Anterior cingulate cortex (tissue), 58 donors: ENCODE measurements at regions not wholly inside any gene's neighbourhood (a gene's known extent, or its start where the extent isn't known, plus 50 kb on each side); places are given as distances from the start of the nearest gene placed in this dataset.
"Not testable (repeated sequence)": the region's sequence is repeated elsewhere in the genome, so short reads cannot be mapped to it uniquely, and the experiment has no call there.

Source experiments
- DNase-seq, 58 donors: peaks; one replicate each; lab custom pipeline; 2025; lab: John Stamatoyannopoulos, UW

DNA sequence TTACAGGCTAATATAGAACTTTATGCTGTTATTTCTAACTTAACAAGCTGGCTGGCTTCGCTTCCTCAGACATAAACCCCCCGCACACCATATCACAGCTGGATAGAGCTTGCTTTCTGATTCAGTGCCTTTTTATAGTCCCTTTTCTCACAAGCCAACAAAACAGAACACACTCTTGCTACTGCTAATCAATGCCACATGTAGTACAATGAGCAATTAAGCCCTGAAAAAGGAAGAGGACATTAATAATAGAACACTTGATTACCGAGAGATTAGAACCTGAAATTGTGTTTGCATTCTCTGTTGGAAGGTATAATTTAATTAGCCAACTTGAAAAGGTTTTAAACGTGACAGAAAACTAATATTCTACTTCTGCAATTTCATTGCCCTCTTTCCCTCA is 267.7 kb upstream of the CYRIA start:
- no peak for DNase-seq

DNA sequence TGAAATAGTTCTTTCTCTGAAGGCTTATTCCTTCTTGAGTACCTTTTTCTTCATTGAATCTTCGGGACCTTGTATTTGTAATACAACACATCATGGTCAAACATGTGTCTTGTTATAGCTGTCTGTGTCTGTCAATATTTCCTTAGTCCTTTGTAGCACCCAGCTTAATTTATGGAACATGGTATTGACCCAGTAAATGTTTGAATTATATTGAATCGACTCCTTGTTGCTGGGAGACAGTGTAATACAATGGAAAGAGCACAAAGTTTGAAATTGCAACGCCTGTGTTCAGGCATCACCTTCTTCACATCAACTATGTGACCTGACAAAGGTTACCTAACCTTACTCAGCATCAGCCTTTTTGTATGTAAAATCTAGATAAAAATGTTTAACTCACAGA is 267.2 kb upstream of the CYRIA start:
- DNase-seq: no peak

DNA sequence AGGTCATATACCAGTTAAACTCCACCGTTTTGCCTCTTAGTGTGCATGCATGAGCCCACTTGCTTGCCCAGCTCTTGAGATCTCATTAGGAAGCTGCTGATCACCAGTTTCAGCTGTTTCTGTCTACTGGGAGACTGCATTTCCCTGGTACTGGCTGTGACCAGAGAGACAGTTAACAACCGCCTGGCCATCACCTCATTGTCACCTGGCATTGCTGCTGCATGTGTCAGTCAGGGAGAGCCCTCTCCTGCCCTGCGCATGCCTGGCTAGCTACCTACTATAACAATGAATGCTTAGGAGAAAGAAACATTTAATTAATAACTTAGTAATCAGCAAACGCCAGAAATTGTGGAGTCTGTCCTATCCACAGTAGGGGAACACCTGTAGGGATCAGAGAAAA is 265.8 kb upstream of the CYRIA start:
- DNase-seq: no peak

DNA sequence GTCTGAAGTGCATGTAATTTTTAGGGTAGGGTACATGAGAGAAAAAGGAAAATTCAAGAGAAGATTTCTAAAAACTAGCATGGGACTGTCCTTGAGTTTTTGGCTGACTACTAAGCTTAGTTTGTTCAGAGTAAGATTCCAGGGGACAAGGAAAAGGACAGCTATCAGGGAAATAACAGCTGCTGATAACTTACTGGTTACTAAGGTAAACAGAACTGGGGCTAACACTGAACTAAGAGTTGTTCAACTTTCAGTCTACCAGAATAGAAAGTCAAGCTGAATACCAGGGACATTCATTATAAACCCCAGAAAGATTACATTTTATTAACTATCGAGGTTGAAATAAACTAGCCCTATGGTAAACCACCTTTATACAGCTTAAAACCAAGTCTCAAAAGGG is 261.8 kb upstream of the CYRIA start:
- no peak for DNase-seq

DNA sequence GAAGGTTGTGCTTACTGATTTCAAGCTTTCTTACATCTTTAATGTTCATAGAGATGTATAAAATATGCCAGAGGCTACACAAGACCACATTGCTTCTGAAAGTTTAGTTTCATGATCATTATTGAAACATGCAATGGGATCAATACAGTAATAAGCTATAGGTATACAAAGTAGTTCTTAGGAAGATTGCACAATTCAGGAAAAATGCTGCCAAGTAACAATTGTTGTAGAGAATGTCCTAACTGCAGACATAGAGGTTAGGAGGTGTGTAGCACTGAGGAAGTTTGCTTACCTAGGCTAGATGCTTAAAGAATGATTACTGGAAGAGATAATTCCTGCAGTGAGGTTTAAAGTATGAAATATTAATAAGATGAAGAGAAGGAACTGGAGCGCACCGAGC is 259.5 kb upstream of the CYRIA start:
- no peak for DNase-seq

DNA sequence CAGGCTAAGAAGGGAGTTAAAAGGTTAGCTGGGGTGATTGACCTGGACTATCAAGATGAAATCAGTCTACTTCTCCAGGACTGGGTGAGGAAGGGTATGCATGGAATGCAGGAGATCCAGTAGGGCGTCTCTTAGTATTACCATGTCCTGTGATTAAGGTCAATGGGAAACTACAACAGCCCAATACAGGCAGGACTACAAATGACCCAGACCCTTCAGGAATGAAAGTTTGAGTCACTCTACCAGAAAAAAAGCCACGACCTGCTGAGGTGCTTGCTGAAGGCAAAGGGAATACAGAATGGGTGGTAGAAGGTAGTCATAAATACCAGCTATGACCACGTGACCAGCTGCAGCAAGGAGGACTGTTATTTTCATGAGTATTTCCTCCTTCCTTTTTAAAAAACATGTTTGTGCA is 249.7 kb upstream of the CYRIA start:
- not testable (repeated sequence) for DNase-seq

DNA sequence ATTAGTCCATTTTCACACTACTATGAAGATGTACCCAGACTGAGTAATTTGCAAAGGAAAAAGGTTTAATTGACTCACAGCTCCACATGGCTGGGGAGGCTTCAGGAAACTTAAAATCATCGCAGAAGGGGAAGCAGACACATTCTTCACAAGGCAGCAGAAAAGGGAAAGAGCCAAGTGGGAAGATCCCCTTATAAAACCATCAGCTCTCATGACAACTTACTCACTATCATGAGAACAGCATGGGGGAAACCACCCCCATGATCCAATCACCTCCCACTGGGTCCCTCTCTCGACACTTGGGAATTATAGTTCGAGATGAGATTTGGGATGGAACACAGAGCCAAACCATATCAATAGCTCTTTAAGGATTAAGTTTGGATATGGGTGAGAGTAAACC is 246.1 kb upstream of the CYRIA start:
- no peak for DNase-seq

DNA sequence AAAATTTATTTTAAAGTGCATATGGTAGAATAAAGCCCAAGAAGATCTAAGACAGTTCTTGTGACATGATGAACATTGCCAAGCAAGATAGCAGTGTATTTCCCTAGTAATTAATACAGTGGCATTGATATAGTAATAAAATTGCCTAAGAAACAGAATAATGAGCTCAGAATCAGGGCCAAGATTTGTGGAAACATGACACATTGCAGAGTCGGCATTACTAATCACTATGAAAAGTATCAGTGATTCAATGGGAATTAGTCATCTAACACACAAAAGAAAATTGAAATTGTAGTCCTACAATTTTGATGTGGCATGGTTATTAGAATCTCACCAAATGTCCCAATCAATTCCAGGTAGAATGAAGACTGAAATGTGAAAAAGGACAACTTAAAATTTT is 243.0 kb upstream of the CYRIA start:
- no peak for DNase-seq

DNA sequence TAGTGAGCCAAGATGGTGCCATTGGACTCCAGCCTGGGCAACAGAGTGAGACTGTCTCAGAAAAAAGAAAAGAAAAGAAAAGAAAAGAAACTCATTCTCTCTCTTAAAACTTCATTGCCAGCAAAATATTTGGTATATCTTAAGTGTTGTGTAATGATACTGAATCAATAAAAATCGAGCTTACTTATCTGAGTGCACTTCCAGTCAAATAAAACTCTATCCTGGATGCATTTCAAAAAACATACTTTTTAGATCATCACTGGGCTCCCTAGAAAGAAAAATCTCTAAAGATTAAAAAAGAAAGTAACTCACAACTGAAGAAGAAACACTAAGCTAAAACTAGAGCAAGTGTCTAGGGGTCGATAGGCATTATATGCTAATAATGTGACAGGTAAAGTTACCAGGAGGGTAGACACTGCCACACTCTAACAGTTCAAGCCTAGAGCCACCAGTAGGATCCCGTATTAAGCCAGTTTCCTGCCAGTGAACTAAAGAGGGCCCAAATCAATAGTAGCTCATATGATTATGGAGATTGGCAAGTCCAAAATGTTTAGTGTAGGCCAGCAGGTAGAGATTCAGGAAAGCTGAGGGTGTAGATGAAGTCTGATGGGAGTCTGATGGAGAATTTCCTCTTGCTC is 242.1 kb upstream of the CYRIA start:
- no peak for DNase-seq

DNA sequence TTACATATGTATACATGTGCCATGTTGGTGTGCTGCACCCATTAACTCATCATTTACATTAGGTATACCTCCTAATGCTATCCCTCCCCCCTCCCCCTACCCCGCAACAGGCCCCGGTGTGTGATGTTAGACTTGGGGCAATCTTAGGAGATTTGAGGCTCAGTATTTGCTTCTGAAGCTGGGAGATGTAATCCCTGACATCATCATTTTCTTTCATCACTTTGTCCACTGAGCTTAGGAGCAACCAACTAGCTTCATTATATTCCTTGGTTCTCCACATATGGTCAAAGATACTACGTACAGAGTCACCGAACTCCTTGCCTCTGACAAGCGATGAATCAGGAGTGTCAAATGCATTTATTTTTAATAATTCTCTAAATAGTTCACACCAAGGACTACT is 239.7 kb upstream of the CYRIA start:
- DNase-seq: not testable (repeated sequence)

DNA sequence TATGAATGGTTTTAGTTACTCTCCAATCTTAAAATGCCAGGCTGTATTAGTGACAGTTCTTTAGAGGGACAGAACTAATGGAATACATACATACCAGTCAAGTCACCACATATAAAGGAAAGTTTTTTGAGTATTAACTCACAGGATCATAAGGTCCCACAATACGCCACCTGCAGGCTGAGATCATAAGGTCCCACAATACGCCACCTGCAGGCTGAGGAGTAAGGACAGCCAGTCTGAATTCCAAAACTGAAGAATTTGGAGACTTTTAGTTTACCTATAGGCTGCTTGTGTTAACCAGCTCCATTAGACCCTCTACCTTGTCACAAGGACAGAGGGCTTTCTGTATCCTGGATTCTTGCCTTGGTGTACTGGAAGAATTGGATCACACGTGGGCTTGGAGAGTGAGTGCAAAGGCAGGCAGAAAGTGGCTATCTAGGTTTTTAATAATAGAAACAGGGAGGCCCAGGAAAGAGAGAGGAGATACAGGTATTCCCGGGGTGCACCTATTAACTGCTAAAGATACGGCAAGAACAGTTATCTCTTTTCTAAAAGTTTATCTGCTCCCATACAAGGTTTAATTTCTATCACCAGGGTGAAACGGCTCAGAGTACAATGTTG is 234.9 kb upstream of the CYRIA start:
- no peak for DNase-seq

DNA sequence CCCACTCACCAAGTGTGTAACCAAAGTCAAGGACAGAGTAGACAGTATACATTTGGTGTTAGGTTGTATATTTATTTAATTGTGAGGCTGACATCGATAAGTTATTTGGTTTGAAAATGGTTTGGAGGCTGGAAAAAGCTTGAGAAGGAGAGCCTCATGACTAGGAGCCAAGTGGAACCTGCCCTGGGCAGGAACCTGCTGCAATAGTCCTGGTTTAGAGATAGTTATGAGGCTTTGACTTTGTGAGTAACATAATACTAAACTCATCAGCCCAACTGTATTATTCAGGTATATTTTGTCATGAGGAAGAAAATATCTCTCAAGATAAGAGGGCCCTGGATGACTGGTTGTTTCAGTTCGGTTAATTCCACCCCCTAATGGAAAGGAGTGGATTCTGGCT is 234.3 kb upstream of the CYRIA start:
- DNase-seq: no peak

DNA sequence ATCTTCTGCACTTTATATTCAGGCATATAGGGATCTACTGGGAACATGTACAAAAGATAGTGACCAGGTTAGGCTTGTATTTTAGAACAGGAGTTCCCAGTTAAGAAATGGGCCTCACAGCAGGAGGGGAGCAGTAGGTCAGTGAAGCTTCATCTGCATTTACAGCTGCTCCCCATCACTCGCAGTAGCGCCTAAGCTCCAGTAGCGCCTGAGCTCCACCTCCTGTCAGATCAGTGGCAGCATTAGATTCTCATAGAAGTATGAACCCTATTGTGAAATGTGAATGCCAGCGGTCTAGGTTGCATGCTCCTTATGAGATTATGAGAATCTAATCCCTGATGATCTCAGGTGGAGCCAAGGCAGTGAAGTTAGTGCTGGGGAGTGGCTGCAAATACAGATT is 224.4 kb upstream of the CYRIA start:
- peak in 7 of 58 donors; percentile 1 to 14 (median 4) for DNase-seq

DNA sequence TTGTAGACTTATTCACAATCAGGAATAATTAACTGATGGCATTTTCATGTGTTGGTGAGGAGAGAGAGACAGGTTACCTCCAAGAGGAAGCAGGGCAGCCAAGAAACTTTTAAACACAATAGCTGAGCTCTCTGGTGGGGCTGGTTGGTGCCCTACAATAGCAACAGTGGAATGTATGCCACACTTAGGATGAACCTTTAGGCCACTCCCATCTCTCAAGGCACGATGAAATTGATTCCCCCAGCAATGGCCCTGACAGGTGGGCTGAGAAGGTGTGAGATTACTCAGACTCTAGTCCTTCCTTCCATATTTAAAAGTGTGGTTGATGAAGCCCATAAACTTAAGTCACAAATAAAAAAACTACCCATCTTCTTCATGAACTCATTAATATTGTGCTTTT is 219.4 kb upstream of the CYRIA start:
- DNase-seq: no peak

DNA sequence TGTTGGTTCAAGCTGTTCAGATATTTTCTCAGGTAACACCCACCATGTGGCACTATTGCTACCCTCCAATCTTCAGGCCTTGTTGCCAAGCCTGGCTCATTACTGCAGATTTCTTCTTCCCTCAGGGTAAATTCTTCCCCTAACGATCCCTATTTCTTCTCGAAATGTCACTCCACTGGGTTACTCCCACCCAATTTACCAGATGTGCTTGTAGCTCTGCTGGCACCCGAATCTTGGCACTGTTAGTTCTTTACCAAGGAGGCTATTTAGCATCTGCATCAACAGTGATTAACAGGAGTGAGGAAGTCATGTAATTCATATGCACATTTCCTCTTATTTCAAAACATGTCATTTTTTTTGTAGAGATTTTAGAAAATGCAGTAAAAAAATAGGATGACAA is 217.1 kb upstream of the CYRIA start:
- DNase-seq: peak in 10 of 58 donors; percentile 1 to 60 (median 12)

DNA sequence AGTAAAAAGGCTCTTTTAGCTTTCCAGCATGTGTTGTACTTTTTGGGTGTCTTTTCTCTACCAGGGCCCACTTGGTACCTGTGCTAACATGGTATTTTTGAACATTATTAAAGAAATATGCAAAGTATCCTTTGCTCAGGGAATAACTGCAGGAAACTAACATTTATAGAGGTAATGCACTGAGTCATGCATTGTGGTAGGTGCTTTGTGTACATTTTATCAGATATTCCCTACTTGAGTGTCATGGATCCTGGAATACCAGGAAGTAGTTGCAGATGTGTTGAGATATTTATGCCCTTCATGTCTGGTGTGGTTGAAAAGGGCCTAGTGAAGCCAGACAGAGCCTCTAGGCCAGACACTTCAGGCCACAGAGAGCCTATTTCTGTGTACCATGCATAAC is 215.5 kb upstream of the CYRIA start:
- no peak for DNase-seq

DNA sequence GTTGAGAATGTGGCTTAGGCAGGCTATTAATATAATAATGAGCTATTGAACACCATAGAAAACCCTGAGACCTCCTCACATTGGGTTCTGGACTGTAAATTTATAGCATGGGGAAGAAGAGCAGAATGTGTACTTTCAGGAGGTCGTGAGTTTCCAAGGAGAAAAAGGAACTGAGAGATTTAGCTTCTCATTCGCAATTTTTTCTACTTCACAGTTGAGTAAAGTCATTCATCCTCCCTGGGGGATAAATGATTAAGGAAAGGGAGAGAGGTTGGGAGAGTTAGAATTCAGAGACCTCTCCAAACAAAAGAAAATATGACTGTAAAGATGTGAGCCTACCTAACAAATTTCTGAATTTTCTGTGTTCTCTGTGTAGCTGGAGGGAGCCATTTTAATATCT is 205.8 kb upstream of the CYRIA start:
- DNase-seq: no peak

DNA sequence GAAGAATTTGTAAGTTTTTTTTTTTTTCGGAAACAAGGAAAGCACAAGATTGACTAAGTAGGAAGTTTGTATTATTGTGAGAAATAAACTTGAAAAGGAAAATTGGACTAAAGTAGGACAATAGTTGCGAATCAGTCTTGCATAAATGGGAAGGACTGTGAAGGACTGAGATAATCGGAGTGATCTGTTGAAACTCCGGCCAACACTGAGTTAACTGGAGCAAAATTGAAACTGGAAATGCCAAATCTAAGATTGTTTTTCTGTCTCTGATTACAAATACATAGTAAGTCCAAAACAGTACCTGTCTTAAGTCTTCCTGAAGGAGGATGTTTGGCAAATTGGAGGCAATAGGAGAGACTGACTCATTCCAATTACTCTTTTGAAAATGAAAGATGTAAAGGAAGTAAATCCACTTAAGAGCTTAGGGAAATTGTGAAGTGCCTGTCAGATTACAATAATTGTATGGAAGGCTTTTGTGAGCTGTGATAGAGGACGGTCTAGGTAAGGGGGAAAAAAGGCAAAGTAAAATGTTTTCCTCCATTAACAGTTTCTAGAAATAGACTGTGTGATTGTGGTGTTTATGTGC is 204.9 kb upstream of the CYRIA start:
- DNase-seq: no peak

DNA sequence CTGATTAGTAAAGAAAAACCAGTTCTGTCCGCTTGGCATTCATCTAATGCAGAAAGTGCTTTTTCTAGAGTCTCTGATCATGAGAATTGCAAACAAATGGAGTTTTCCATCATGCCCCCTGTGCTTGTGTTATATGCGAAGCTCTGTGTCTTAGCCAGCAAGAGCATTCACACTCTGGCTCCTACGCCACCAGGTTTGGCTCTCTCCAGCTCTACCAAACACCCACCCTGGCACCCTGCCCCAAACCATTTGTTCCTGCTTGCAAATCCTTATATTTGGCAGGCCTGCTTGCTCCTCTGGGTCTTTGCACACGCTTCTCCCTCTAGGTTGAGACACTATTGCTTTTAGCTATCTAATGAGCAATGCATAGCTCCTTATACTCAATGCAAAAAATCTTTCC is 204.1 kb upstream of the CYRIA start:
- DNase-seq: peak in 54 of 58 donors; percentile 6 to 91 (median 62)

DNA sequence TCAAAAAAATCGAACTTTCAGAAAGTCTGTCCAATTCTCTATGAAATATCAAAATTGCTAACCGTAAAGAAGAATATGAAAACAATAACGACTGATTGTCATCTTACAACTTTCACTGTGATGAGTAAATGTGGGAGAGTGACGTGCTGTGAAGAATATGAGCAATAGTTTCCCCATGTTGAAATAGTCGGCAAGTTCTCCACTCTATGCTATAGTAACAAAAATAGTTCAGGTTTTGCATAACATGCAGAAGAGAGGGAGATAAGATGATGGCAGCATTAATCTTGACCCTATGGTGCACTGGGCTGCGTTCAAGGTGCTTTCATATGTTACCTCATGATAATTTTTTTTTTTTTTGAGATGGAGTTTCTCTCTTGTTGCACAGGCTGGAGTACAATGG is 196.8 kb upstream of the CYRIA start:
- no peak for DNase-seq

DNA sequence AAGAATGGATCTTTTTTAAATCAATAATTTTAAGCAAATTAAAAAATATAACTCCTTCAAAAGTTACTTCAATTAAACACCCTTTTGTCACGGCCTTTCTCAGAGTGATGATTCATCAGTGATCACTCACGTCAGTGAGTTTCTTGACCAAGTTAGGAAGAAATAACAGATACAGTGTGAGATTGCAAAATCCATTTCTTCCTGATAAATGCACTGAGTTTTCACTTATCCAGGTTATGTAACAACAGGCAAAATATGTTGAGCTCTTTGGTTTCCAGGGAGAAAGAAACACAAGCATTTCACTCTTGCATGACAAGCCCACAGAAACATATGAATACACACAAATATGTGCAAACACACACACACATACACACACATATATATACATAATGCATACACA is 195.9 kb upstream of the CYRIA start:
- no peak for DNase-seq

DNA sequence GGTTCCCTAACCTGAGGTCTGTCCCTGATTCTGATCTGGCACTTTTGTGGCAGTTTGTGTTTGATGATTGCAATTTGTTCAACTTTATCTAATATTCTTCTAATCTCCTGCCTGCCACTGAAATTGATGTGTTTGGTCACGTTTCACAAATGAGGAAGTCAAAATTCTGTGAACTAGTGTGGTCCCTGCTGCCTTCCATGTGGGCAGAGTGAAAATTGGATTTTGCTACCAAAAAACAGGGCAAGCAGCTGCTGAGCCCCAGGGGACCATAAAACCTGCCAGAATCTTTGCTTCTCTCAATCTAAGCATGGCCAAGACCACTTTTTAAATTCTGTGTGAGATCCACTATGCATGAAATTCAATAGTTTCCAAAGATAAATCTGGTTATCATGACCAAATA is 195.5 kb upstream of the CYRIA start:
- DNase-seq: no peak
